HG03460 (cell line): ENCODE measurements at regions not wholly inside any gene's neighbourhood (a gene's known extent, or its start where the extent isn't known, plus 50 kb on each side); places are given as distances from the start of the nearest gene placed in this dataset.

Source experiments
- ATAC-seq: cut with Tn5 transposase; IDR thresholded peaks from one replicate; pipeline ENCODE4 v1.9.1; 2021; ENCODE audit not compliant: unreplicated experiment

- no peak for ATAC-seq
Observed at GRCh38 chrY:8151561-8151960, 1185.7 kb upstream of the TSPY4 start.

- ATAC-seq, result no peak
Observed at GRCh38 chrY:8128578-8128977, 1208.7 kb upstream of the TSPY4 start.

GRCh38 chrY:8125907-8126571, 1211.2 kb upstream of the TSPY4 start:
- no peak for ATAC-seq

GRCh38 chrY:8121825-8122224, 1210.3 kb upstream of the AMELY start:
- ATAC-seq, result no peak

- no peak for ATAC-seq
Observed at GRCh38 chrY:8094429-8094828, 1182.9 kb upstream of the AMELY start.

- ATAC-seq, result no peak
Observed at GRCh38 chrY:8092926-8093325, 1181.4 kb upstream of the AMELY start.

- no peak for ATAC-seq
Observed at GRCh38 chrY:8085925-8086324, 1174.4 kb upstream of the AMELY start.

GRCh38 chrY:8084192-8084591, 1172.6 kb upstream of the AMELY start:
- no peak for ATAC-seq

- ATAC-seq, result no peak
Observed at GRCh38 chrY:8081151-8081550, 1169.6 kb upstream of the AMELY start.

GRCh38 chrY:8065220-8065619, 1153.7 kb upstream of the AMELY start:
- ATAC-seq, result no peak

GRCh38 chrY:8064500-8064899, 1152.9 kb upstream of the AMELY start:
- ATAC-seq, result no peak

GRCh38 chrY:8063973-8064372, 1152.4 kb upstream of the AMELY start:
- no peak for ATAC-seq

- no peak for ATAC-seq
Observed at GRCh38 chrY:8058613-8059012, 1147.1 kb upstream of the AMELY start.

- no peak for ATAC-seq
Observed at GRCh38 chrY:8051340-8051739, 1139.8 kb upstream of the AMELY start.

- no peak for ATAC-seq
Observed at GRCh38 chrY:8041238-8041637, 1129.7 kb upstream of the AMELY start.

GRCh38 chrY:8036563-8036962, 1125.0 kb upstream of the AMELY start:
- ATAC-seq, result no peak

- no peak for ATAC-seq
Observed at GRCh38 chrY:8035653-8036052, 1124.1 kb upstream of the AMELY start.

GRCh38 chrY:8034673-8035072, 1123.1 kb upstream of the AMELY start:
- no peak for ATAC-seq

- ATAC-seq, result no peak
Observed at GRCh38 chrY:8033200-8033599, 1121.6 kb upstream of the AMELY start.

- no peak for ATAC-seq
Observed at GRCh38 chrY:8020540-8020939, 1109.0 kb upstream of the AMELY start.

- ATAC-seq, result no peak
Observed at GRCh38 chrY:8011515-8011914, 1100.0 kb upstream of the AMELY start.

- no peak for ATAC-seq
Observed at GRCh38 chrY:8004196-8004595, 1092.6 kb upstream of the AMELY start.

GRCh38 chrY:7996726-7997125, 1085.2 kb upstream of the AMELY start:
- ATAC-seq, result no peak
